LNCAP (cell line): ENCODE measurements at regions not wholly inside any gene's neighbourhood (a gene's known extent, or its start where the extent isn't known, plus 50 kb on each side); places are given as distances from the start of the nearest gene placed in this dataset.

Source experiments
- TF ChIP-seq, protein P1 (sequence below): fragments of 450-650 bp; IDR thresholded peaks from 2 replicates; pipeline ENCODE4 v1.5.1; 2017; ENCODE audit warnings: mild to moderate bottlenecking

DNA sequence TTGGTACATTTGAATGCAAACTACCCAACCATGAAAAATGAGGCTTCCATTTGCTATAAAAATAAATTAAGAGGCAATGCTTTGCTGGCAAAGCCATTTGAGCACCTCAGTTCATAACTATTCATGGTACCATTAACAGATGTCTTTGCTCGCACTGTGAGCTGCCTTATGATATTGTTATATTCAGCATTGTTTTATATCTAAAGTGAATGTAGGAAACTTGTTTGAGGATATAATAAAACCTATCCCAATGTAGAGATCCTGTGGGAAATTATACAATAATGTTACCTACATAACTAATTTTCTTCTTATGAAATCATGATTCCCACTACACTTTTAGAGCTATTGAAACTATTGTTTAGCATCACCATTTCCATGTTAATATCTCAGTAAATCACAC, 125.2 kb upstream of the TRAM1L1 start:
- TF ChIP-seq, protein P1, sequence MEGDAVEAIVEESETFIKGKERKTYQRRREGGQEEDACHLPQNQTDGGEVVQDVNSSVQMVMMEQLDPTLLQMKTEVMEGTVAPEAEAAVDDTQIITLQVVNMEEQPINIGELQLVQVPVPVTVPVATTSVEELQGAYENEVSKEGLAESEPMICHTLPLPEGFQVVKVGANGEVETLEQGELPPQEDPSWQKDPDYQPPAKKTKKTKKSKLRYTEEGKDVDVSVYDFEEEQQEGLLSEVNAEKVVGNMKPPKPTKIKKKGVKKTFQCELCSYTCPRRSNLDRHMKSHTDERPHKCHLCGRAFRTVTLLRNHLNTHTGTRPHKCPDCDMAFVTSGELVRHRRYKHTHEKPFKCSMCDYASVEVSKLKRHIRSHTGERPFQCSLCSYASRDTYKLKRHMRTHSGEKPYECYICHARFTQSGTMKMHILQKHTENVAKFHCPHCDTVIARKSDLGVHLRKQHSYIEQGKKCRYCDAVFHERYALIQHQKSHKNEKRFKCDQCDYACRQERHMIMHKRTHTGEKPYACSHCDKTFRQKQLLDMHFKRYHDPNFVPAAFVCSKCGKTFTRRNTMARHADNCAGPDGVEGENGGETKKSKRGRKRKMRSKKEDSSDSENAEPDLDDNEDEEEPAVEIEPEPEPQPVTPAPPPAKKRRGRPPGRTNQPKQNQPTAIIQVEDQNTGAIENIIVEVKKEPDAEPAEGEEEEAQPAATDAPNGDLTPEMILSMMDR: no peak

DNA sequence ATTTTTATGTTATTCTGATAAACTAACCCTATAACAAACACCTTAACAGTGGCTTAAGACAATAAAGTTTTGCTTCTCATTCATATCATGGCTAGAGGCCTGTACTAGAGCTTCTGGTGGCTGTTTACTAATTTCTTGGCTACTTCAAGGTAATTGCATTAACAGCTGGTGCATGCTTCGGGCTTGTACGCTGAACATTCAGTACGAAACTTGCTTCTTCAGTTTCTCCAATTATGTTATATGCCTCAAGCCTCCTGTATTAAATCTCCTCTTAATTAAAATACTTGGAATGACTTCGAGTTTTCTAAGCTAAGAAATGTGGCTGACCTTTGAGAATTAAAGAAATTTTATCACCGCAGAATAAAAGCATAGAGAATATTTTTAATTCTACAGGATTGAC, 138.9 kb upstream of the TRAM1L1 start:
- TF ChIP-seq, protein P1: no peak

DNA sequence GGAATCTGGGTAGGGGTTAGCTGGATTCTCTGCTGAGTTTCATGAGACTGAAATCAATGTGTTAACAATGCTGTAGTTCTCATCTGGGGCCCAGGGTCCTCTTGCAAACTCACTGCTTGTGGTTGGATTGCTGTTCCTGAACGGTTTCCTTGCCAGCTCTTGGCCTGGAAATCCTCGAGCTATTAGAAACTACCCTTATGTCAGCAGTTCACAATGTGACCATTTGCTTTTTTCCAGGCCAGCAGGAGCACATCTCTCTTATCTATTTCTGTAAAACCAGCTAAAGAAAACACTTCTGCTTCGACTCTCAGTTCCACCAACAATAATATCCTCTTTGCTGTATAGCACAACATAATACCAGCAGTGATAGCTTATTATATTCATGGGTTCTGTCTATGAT, 140.1 kb upstream of the TRAM1L1 start:
- TF ChIP-seq, protein P1: no peak

DNA sequence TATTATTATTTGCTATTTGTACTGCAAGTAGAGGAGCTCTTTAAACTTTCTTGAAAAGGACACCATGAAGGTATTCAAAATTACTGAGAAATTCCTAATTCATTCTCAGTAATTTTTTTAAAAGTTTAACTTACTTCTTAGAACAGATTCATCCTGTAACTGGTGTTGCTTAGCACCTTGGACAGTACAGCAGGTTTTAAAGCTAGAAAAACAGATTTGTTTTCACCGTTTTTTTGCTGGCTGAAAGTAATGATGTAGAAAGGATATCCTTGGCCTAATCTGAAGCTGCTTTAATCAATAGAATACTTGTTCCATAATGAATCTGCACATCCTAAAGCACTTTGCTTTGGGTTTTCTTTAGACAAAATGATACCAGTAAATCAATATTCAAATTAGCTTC, 142.5 kb upstream of the TRAM1L1 start:
- TF ChIP-seq, protein P1: no peak

DNA sequence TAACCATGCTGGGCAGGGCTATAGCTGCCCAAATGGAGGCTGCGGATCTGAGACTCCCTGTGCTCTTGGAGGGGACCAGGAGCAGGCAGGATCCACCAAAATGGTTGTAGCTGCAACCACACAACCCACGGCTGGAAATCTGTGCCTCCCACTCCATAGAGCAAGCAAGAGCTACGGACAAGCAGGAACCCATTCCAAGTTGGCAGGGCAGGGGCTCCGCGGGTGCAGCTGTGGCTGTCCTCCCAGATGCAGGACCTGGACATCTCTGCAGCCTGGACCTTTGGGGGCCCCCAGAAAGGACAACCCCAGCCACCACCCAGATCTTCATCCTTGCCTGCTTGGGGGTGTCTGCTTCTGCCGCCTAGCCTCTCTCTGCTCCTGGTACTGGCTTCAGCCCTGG, 154.1 kb upstream of the TRAM1L1 start:
- TF ChIP-seq, protein P1: no peak

DNA sequence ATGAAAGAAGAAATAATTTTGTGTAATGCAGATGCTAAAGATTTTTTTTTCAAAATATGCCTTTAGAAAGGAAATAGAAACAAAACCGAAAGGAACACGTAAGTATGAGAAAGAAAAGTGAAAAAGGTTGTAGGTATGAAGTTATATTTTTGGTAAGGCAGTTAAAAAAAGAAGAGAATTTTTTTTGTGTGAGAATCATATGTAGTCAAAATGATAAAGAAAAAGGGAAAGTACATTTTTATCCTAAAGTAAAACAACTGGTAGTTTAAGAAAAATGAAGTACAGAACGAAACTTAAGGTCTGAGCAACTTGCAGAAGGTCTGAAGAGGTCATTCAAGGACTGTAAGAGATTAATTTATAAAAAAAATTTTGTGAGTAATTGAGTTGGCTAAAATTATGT, 164.0 kb upstream of the TRAM1L1 start:
- TF ChIP-seq, protein P1: no peak

DNA sequence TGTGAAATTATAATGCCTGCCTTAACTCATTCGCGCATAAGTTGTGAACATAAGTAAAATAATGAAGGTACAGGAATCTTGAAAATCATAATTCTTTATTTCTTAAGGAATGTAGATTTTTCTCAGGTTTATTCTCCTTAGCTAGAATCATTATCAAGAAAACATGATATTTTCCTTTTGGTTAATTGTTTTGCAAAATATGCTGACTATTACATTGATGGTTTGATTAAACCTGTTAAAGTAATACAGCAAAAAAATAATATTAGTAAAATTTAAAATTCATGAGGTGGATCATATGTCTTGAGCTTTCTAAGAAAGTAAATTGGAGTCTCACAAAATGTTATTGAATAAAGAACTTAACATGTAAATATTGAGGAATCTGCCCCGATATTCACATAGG, 178.7 kb upstream of the TRAM1L1 start:
- TF ChIP-seq, protein P1: no peak

DNA sequence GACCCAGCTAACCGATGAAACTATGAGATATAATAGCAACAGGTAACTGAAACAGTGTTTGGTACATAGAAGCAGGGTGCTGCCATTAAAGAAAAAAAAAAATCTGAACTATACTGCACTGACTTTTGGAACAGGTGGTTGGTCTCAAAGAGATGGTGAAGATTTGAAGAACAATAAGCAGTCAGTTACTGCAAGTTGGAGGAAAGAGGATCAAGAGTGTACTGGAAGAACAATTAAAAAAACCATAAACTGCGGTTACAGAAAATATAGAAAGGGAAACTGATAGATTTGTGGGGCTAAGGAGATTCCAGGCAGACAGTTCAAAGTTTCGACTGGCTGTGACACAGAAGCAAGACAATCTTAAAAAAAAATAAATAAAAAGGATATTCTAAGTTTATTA, 181.9 kb upstream of the TRAM1L1 start:
- TF ChIP-seq, protein P1: no peak
